Effector memory CD8-positive, alpha-beta T cell (primary cell): ENCODE measurements at regions not wholly inside any gene's neighbourhood (a gene's known extent, or its start where the extent isn't known, plus 50 kb on each side); places are given as distances from the start of the nearest gene placed in this dataset.

Experiments used
- ATAC-seq: fragments of 150-1000 bp; cut with Tn5 transposase; replicated peaks from 2 replicates; pipeline ENCODE4 v1.10.0; 2021; ENCODE audit warnings: mild to moderate bottlenecking, moderate library complexity
- DNase-seq, 3 experiments: peaks; one replicate each; pipeline ENCODE4 v3.0.0; 2021
- H3K27ac Mint-ChIP-seq, 2 donors: one replicate each; pipeline ENCODE4 v1.8.0; 2022; ENCODE audit warnings: mild to moderate bottlenecking in 2 of 2, mixed read lengths in 2 of 2, moderate library complexity in 2 of 2
- H3K27me3 Mint-ChIP-seq, 2 donors: one replicate each; pipeline ENCODE4 v1.8.0; 2022; ENCODE audit warnings: mixed read lengths in 2 of 2
- H3K36me3 Mint-ChIP-seq: one replicate; pipeline ENCODE4 v1.8.0; 2022; ENCODE audit warnings: mild to moderate bottlenecking, moderate library complexity, mixed read lengths; ENCODE audit not compliant: insufficient read depth
- H3K4me1 Mint-ChIP-seq, 2 donors: one replicate each; pipeline ENCODE4 v1.8.0; 2022; ENCODE audit warnings: low read depth in 2 of 2, mixed read lengths in 2 of 2
- H3K4me3 Mint-ChIP-seq, 2 donors: one replicate each; pipeline ENCODE4 v1.8.0; 2022; ENCODE audit warnings: mild to moderate bottlenecking in 2 of 2, mixed read lengths in 2 of 2, moderate library complexity in 2 of 2
- H3K9me3 Mint-ChIP-seq, 2 donors: one replicate each; pipeline ENCODE4 v1.8.0; 2022; ENCODE audit warnings: mixed read lengths in 2 of 2

- no peak for DNase-seq
- no peaks in the 10 kb centered on the region for H3K4me1 Mint-ChIP-seq
- H3K27me3 Mint-ChIP-seq, result no peaks in the 10 kb centered on the region
- H3K27ac Mint-ChIP-seq, result no peak overlapping the region
- peaks cover 0 to 4% of the 10 kb centered on the region in 2 donors for H3K9me3 Mint-ChIP-seq
- H3K4me3 Mint-ChIP-seq, result no peak overlapping the region
- no peak for ATAC-seq
- H3K36me3 Mint-ChIP-seq, result no peaks in the 10 kb centered on the region
Measured at GRCh38 chr2:22199994-22200393, 1076.2 kb downstream of the TDRD15 start.

GRCh38 chr2:22209545-22209944 is 1085.8 kb downstream of the TDRD15 start:
- ATAC-seq (no peak), DNase-seq (no peak)
- Mint-ChIP-seq H3K4me3 (no peak overlapping the region), H3K4me1 (no peaks in the 10 kb centered on the region), H3K27ac (no peak overlapping the region), H3K9me3 (peaks cover 11 to 14% of the 10 kb centered on the region in 2 donors), H3K27me3 (no peaks in the 10 kb centered on the region), H3K36me3 (no peaks in the 10 kb centered on the region)

- no peaks in the 10 kb centered on the region for H3K4me1 Mint-ChIP-seq
Measured at GRCh38 chr2:22213237-22213636, 1089.5 kb downstream of the TDRD15 start.

GRCh38 chr2:22215517-22215916 is 1091.7 kb downstream of the TDRD15 start:
- no peak overlapping the region for H3K27ac Mint-ChIP-seq
- no peaks in the 10 kb centered on the region for H3K27me3 Mint-ChIP-seq
- no peaks in the 10 kb centered on the region for H3K36me3 Mint-ChIP-seq
- H3K4me3 Mint-ChIP-seq, result no peak overlapping the region
- H3K4me1 Mint-ChIP-seq, result no peaks in the 10 kb centered on the region
- DNase-seq, result no peak
- ATAC-seq, result no peak
- H3K9me3 Mint-ChIP-seq, result peaks cover 7 to 10% of the 10 kb centered on the region in 2 donors

More at GRCh38 chr2:22213237-22213636, 1089.5 kb downstream of the TDRD15 start:
- Mint-ChIP-seq H3K36me3 (no peaks in the 10 kb centered on the region), H3K27me3 (no peaks in the 10 kb centered on the region), H3K9me3 (peaks cover 9 to 14% of the 10 kb centered on the region in 2 donors), H3K27ac (no peak overlapping the region), H3K4me3 (no peak overlapping the region)
- ATAC-seq, result no peak
- no peak for DNase-seq

- no peaks in the 10 kb centered on the region for H3K27me3 Mint-ChIP-seq
- no peak overlapping the region for H3K4me3 Mint-ChIP-seq
- DNase-seq, result no peak
- H3K36me3 Mint-ChIP-seq, result no peaks in the 10 kb centered on the region
- no peaks in the 10 kb centered on the region for H3K4me1 Mint-ChIP-seq
- no peak for ATAC-seq
- peaks cover 8 to 15% of the 10 kb centered on the region in 2 donors for H3K9me3 Mint-ChIP-seq
- H3K27ac Mint-ChIP-seq, result no peak overlapping the region
Measured at GRCh38 chr2:22217881-22218280, 1094.1 kb downstream of the TDRD15 start.

GRCh38 chr2:22221006-22221405 is 1097.2 kb downstream of the TDRD15 start:
- no peaks in the 10 kb centered on the region for H3K27me3 Mint-ChIP-seq
- H3K27ac Mint-ChIP-seq, result no peak overlapping the region

GRCh38 chr2:22238967-22239366 is 1115.2 kb downstream of the TDRD15 start:
- Mint-ChIP-seq H3K27me3 (no peaks in the 10 kb centered on the region), H3K27ac (no peak overlapping the region), H3K4me1 (no peaks in the 10 kb centered on the region), H3K4me3 (no peak overlapping the region), H3K36me3 (no peaks in the 10 kb centered on the region), H3K9me3 (peaks cover 6 to 17% of the 10 kb centered on the region in 2 donors)
- DNase-seq (no peak), ATAC-seq (no peak)

More at GRCh38 chr2:22221006-22221405, 1097.2 kb downstream of the TDRD15 start:
- no peaks in the 10 kb centered on the region for H3K4me1 Mint-ChIP-seq
- DNase-seq (no peak), ATAC-seq (no peak)
- no peak overlapping the region for H3K4me3 Mint-ChIP-seq
- no peaks in the 10 kb centered on the region for H3K36me3 Mint-ChIP-seq
- peaks cover 5 to 29% of the 10 kb centered on the region in 2 donors for H3K9me3 Mint-ChIP-seq

- Mint-ChIP-seq H3K27ac (no peak overlapping the region), H3K36me3 (no peaks in the 10 kb centered on the region), H3K4me1 (no peaks in the 10 kb centered on the region), H3K9me3 (peaks cover 6 to 12% of the 10 kb centered on the region in 2 donors), H3K27me3 (no peaks in the 10 kb centered on the region), H3K4me3 (no peak overlapping the region)
- ATAC-seq, result no peak
- no peak for DNase-seq
Measured at GRCh38 chr2:22247466-22247865, 1123.7 kb downstream of the TDRD15 start.

- Mint-ChIP-seq H3K36me3 (no peaks in the 10 kb centered on the region), H3K9me3 (peaks cover 9 to 13% of the 10 kb centered on the region in 2 donors), H3K4me1 (no peaks in the 10 kb centered on the region), H3K27me3 (no peaks in the 10 kb centered on the region), H3K4me3 (no peak overlapping the region), H3K27ac (no peak overlapping the region)
- DNase-seq (no peak), ATAC-seq (no peak)
Measured at GRCh38 chr2:22248851-22249250, 1125.1 kb downstream of the TDRD15 start.

- Mint-ChIP-seq H3K36me3 (no peaks in the 10 kb centered on the region), H3K4me1 (no peaks in the 10 kb centered on the region), H3K27ac (no peak overlapping the region), H3K4me3 (no peak overlapping the region), H3K27me3 (no peaks in the 10 kb centered on the region), H3K9me3 (peaks cover 10 to 22% of the 10 kb centered on the region in 2 donors)
- no peak for DNase-seq
- ATAC-seq, result no peak
Measured at GRCh38 chr2:22253171-22253570, 1129.4 kb downstream of the TDRD15 start.

GRCh38 chr2:22261165-22261564 is 1123.8 kb upstream of the KLHL29 start:
- ATAC-seq (no peak), DNase-seq (no peak)
- H3K36me3 Mint-ChIP-seq, result no peaks in the 10 kb centered on the region
- peaks cover 14 to 46% of the 10 kb centered on the region in 2 donors for H3K9me3 Mint-ChIP-seq
- H3K4me3 Mint-ChIP-seq, result no peak overlapping the region
- no peaks in the 10 kb centered on the region for H3K27me3 Mint-ChIP-seq
- H3K4me1 Mint-ChIP-seq, result no peaks in the 10 kb centered on the region
- no peak overlapping the region for H3K27ac Mint-ChIP-seq

- DNase-seq (no peak), ATAC-seq (no peak)
- Mint-ChIP-seq H3K27ac (no peak overlapping the region), H3K27me3 (no peaks in the 10 kb centered on the region), H3K9me3 (peaks cover 10 to 19% of the 10 kb centered on the region in 2 donors), H3K4me3 (no peak overlapping the region), H3K36me3 (no peaks in the 10 kb centered on the region), H3K4me1 (no peaks in the 10 kb centered on the region)
Measured at GRCh38 chr2:22270341-22270740, 1114.6 kb upstream of the KLHL29 start.

GRCh38 chr2:22273853-22274252 is 1111.1 kb upstream of the KLHL29 start:
- no peaks in the 10 kb centered on the region for H3K36me3 Mint-ChIP-seq
- no peak for DNase-seq
- H3K4me3 Mint-ChIP-seq, result no peak overlapping the region
- no peaks in the 10 kb centered on the region for H3K4me1 Mint-ChIP-seq
- no peaks in the 10 kb centered on the region for H3K27me3 Mint-ChIP-seq
- H3K9me3 Mint-ChIP-seq, result peaks cover 6 to 25% of the 10 kb centered on the region in 2 donors
- no peak overlapping the region for H3K27ac Mint-ChIP-seq
- no peak for ATAC-seq

GRCh38 chr2:22274661-22275060 is 1110.3 kb upstream of the KLHL29 start:
- ATAC-seq (no peak), DNase-seq (no peak)
- H3K36me3 Mint-ChIP-seq, result no peaks in the 10 kb centered on the region
- H3K9me3 Mint-ChIP-seq, result peaks cover 6 to 25% of the 10 kb centered on the region in 2 donors
- no peaks in the 10 kb centered on the region for H3K4me1 Mint-ChIP-seq
- no peak overlapping the region for H3K4me3 Mint-ChIP-seq
- no peak overlapping the region for H3K27ac Mint-ChIP-seq
- no peaks in the 10 kb centered on the region for H3K27me3 Mint-ChIP-seq

- Mint-ChIP-seq H3K27ac (no peak overlapping the region), H3K27me3 (no peaks in the 10 kb centered on the region), H3K36me3 (no peaks in the 10 kb centered on the region), H3K4me1 (no peaks in the 10 kb centered on the region), H3K4me3 (no peak overlapping the region), H3K9me3 (peaks cover 6 to 25% of the 10 kb centered on the region in 2 donors)
- ATAC-seq (no peak), DNase-seq (no peak)
Measured at GRCh38 chr2:22276696-22277095, 1108.3 kb upstream of the KLHL29 start.
